WTC11 (cell line): ENCODE measurements at regions not wholly inside any gene's neighbourhood (a gene's known extent, or its start where the extent isn't known, plus 50 kb on each side); places are given as distances from the start of the nearest gene placed in this dataset.

Source experiments
- GABPB1 ChIP-seq: sonication (generic); formaldehyde crosslinking; IDR thresholded peaks from 2 replicates; pipeline ENCODE4 v1.8.1; 2023; ENCODE audit warnings: mild to moderate bottlenecking, missing genetic modification reagents
- GRHL2 ChIP-seq: fragments of 250-450 bp; sonication (Bioruptor Pico); IDR thresholded peaks from 2 replicates; pipeline ENCODE4 v1.8.0; 2022; ENCODE audit warnings: mild to moderate bottlenecking, moderate library complexity; ENCODE audit not compliant: insufficient replicate concordance, severe bottlenecking
- NR1H2 ChIP-seq: sonication (generic); formaldehyde crosslinking; IDR thresholded peaks from 2 replicates; pipeline ENCODE4 v1.9.0; 2021; ENCODE audit warnings: mild to moderate bottlenecking, moderate library complexity, missing genetic modification reagents
- NR2C2 ChIP-seq: sonication (generic); formaldehyde crosslinking; IDR thresholded peaks from 2 replicates; pipeline ENCODE4 v1.8.0; 2022; ENCODE audit warnings: mild to moderate bottlenecking, missing genetic modification reagents
- NR3C1 ChIP-seq: sonication (generic); formaldehyde crosslinking; conservative IDR thresholded peaks from 2 replicates; pipeline ENCODE4 v1.8.1; 2023; ENCODE audit warnings: low read depth, mild to moderate bottlenecking, missing genetic modification reagents
- SMAD4 ChIP-seq: sonication (generic); formaldehyde crosslinking; IDR thresholded peaks from 2 replicates; pipeline ENCODE4 v1.8.0; 2022; ENCODE audit warnings: mild to moderate bottlenecking, missing genetic modification reagents
- SP1 ChIP-seq: sonication (generic); formaldehyde crosslinking; conservative IDR thresholded peaks from 2 replicates; pipeline ENCODE4 v1.8.1; 2022; ENCODE audit warnings: missing genetic modification reagents
- ZNF121 ChIP-seq: sonication (generic); formaldehyde crosslinking; IDR thresholded peaks from 2 replicates; pipeline ENCODE4 v1.8.0; 2023; ENCODE audit warnings: missing genetic modification reagents
- TF ChIP-seq, protein P1 (sequence below): fragments of 200-600 bp; IDR thresholded peaks from 2 replicates; pipeline ENCODE4 v1.8.0; 2022; ENCODE audit warnings: antibody characterized with exemption
- TF ChIP-seq, protein P2 (sequence below): sonication (generic); formaldehyde crosslinking; IDR thresholded peaks from 2 replicates; pipeline ENCODE4 v1.8.1; 2022; ENCODE audit warnings: missing genetic modification reagents, borderline replicate concordance
- TF ChIP-seq, protein P3 (sequence below): sonication (generic); formaldehyde crosslinking; IDR thresholded peaks from 2 replicates; pipeline ENCODE4 v1.8.0; 2022; ENCODE audit warnings: mild to moderate bottlenecking, missing genetic modification reagents
- TF ChIP-seq, protein P4 (sequence below): fragments of 250-450 bp; sonication (Bioruptor Pico); IDR thresholded peaks from 2 replicates; pipeline ENCODE4 v1.9.0; 2021; ENCODE audit warnings: mild to moderate bottlenecking
- TF ChIP-seq, protein P5 (sequence below): fragments of 250-450 bp; sonication (Bioruptor Pico); IDR thresholded peaks from 2 replicates; pipeline ENCODE4 v1.9.0; 2021; ENCODE audit warnings: mild to moderate bottlenecking, borderline replicate concordance

DNA sequence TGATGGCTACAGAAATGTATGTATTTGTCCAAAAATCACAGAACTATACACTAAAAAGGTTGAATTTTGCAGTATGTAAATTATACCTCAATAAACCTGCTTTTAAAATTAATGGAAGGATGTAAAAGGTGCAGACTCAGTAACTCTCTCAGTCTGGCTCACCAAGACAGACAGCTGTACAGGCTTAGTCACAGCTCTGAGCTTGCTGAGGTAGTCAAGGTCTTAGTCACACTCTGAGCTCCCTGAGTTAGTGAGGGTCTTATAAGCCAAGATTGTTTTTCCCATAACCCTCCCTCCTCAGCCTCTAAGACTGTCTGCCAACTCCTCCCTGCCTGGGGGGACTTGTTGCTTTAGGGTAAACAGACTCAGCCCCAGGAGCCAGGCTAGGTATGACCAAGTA is 59.3 kb upstream of the IZUMO1R start:
- TF ChIP-seq, protein P1, sequence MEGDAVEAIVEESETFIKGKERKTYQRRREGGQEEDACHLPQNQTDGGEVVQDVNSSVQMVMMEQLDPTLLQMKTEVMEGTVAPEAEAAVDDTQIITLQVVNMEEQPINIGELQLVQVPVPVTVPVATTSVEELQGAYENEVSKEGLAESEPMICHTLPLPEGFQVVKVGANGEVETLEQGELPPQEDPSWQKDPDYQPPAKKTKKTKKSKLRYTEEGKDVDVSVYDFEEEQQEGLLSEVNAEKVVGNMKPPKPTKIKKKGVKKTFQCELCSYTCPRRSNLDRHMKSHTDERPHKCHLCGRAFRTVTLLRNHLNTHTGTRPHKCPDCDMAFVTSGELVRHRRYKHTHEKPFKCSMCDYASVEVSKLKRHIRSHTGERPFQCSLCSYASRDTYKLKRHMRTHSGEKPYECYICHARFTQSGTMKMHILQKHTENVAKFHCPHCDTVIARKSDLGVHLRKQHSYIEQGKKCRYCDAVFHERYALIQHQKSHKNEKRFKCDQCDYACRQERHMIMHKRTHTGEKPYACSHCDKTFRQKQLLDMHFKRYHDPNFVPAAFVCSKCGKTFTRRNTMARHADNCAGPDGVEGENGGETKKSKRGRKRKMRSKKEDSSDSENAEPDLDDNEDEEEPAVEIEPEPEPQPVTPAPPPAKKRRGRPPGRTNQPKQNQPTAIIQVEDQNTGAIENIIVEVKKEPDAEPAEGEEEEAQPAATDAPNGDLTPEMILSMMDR, result no peak
- TF ChIP-seq, protein P2, sequence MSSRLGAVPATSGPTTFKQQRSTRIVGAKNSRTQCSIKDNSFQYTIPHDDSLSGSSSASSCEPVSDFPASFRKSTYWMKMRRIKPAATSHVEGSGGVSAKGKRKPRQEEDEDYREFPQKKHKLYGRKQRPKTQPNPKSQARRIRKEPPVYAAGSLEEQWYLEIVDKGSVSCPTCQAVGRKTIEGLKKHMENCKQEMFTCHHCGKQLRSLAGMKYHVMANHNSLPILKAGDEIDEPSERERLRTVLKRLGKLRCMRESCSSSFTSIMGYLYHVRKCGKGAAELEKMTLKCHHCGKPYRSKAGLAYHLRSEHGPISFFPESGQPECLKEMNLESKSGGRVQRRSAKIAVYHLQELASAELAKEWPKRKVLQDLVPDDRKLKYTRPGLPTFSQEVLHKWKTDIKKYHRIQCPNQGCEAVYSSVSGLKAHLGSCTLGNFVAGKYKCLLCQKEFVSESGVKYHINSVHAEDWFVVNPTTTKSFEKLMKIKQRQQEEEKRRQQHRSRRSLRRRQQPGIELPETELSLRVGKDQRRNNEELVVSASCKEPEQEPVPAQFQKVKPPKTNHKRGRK, result no peak
- TF ChIP-seq GRHL2 (CRISPR knock-in tag), result no peak
- TF ChIP-seq, protein P3, sequence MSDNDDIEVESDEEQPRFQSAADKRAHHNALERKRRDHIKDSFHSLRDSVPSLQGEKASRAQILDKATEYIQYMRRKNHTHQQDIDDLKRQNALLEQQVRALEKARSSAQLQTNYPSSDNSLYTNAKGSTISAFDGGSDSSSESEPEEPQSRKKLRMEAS (CRISPR knock-in tag), result no peak
- TF ChIP-seq ZNF121, result no peak
- TF ChIP-seq SP1 (CRISPR knock-in tag), result no peak
- TF ChIP-seq, protein P4, sequence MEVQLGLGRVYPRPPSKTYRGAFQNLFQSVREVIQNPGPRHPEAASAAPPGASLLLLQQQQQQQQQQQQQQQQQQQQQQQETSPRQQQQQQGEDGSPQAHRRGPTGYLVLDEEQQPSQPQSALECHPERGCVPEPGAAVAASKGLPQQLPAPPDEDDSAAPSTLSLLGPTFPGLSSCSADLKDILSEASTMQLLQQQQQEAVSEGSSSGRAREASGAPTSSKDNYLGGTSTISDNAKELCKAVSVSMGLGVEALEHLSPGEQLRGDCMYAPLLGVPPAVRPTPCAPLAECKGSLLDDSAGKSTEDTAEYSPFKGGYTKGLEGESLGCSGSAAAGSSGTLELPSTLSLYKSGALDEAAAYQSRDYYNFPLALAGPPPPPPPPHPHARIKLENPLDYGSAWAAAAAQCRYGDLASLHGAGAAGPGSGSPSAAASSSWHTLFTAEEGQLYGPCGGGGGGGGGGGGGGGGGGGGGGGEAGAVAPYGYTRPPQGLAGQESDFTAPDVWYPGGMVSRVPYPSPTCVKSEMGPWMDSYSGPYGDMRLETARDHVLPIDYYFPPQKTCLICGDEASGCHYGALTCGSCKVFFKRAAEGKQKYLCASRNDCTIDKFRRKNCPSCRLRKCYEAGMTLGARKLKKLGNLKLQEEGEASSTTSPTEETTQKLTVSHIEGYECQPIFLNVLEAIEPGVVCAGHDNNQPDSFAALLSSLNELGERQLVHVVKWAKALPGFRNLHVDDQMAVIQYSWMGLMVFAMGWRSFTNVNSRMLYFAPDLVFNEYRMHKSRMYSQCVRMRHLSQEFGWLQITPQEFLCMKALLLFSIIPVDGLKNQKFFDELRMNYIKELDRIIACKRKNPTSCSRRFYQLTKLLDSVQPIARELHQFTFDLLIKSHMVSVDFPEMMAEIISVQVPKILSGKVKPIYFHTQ (CRISPR knock-in tag), result no peak
- TF ChIP-seq NR2C2, result no peak
- no peak for TF ChIP-seq GABPB1 (CRISPR knock-in tag)
- TF ChIP-seq NR3C1 (CRISPR knock-in tag), result no peak
- TF ChIP-seq NR1H2 (CRISPR knock-in tag), result no peak
- TF ChIP-seq, protein P5, sequence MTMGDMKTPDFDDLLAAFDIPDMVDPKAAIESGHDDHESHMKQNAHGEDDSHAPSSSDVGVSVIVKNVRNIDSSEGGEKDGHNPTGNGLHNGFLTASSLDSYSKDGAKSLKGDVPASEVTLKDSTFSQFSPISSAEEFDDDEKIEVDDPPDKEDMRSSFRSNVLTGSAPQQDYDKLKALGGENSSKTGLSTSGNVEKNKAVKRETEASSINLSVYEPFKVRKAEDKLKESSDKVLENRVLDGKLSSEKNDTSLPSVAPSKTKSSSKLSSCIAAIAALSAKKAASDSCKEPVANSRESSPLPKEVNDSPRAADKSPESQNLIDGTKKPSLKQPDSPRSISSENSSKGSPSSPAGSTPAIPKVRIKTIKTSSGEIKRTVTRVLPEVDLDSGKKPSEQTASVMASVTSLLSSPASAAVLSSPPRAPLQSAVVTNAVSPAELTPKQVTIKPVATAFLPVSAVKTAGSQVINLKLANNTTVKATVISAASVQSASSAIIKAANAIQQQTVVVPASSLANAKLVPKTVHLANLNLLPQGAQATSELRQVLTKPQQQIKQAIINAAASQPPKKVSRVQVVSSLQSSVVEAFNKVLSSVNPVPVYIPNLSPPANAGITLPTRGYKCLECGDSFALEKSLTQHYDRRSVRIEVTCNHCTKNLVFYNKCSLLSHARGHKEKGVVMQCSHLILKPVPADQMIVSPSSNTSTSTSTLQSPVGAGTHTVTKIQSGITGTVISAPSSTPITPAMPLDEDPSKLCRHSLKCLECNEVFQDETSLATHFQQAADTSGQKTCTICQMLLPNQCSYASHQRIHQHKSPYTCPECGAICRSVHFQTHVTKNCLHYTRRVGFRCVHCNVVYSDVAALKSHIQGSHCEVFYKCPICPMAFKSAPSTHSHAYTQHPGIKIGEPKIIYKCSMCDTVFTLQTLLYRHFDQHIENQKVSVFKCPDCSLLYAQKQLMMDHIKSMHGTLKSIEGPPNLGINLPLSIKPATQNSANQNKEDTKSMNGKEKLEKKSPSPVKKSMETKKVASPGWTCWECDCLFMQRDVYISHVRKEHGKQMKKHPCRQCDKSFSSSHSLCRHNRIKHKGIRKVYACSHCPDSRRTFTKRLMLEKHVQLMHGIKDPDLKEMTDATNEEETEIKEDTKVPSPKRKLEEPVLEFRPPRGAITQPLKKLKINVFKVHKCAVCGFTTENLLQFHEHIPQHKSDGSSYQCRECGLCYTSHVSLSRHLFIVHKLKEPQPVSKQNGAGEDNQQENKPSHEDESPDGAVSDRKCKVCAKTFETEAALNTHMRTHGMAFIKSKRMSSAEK (CRISPR knock-in tag), result no peak
- TF ChIP-seq SMAD4 (CRISPR knock-in tag), result no peak
